Retinal pigment epithelial cell (primary cell): ENCODE measurements at regions not wholly inside any gene's neighbourhood (a gene's known extent, or its start where the extent isn't known, plus 50 kb on each side); places are given as distances from the start of the nearest gene placed in this dataset.
A peak's percentile ranks its signal among the peaks of the same experiment; 100 is the strongest.

Experiments used
- DNase-seq: peaks from one replicate; pipeline ENCODE4 v3.0.0-alpha.2; 2010; ENCODE audit warnings: low read depth
- H3K4me3 ChIP-seq: 2 replicates; pipeline ENCODE4 v1.5.1; 2011; ENCODE audit warnings: mild to moderate bottlenecking, low read length, control low read depth, moderate library complexity
- TF ChIP-seq, protein P1 (sequence below): conservative IDR thresholded peaks from 2 replicates; pipeline ENCODE4 v1.5.1; 2011; ENCODE audit warnings: low read depth, low read length, control low read depth, inconsistent platforms

- no peak for DNase-seq
- TF ChIP-seq, protein P1, sequence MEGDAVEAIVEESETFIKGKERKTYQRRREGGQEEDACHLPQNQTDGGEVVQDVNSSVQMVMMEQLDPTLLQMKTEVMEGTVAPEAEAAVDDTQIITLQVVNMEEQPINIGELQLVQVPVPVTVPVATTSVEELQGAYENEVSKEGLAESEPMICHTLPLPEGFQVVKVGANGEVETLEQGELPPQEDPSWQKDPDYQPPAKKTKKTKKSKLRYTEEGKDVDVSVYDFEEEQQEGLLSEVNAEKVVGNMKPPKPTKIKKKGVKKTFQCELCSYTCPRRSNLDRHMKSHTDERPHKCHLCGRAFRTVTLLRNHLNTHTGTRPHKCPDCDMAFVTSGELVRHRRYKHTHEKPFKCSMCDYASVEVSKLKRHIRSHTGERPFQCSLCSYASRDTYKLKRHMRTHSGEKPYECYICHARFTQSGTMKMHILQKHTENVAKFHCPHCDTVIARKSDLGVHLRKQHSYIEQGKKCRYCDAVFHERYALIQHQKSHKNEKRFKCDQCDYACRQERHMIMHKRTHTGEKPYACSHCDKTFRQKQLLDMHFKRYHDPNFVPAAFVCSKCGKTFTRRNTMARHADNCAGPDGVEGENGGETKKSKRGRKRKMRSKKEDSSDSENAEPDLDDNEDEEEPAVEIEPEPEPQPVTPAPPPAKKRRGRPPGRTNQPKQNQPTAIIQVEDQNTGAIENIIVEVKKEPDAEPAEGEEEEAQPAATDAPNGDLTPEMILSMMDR = no peak
- no peak overlapping the region for H3K4me3 ChIP-seq
These were observed 306.3 kb upstream of the PCDH7 start for GRCh38 chr4:30413915-30414314.

- DNase-seq = no peak
These were observed 303.6 kb upstream of the PCDH7 start for GRCh38 chr4:30416547-30416946.

DNA sequence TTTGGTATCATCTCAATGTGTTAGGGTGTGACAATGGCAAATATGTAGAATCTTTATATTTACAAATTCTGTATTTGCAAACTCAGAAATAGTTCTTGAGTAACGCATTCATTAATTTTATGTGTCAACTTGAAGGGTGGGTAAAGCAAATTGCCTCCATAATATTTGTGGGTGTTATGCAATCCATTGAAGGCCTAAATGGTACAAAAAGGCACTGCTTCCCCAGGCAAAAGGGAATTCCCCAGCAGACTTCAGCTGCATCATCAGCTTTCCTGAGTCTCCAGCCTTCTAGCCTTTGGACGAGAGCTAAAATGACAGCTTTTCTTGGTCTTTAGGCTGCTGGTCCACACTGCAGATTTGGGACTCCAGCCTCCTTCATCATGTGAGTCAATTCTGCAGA is 292.2 kb upstream of the PCDH7 start:
- TF ChIP-seq, protein P1 = no peak
- H3K4me3 ChIP-seq = no peak overlapping the region
- DNase-seq = no peak

More at GRCh38 chr4:30416547-30416946, 303.6 kb upstream of the PCDH7 start:
- TF ChIP-seq, protein P1 = no peak
- H3K4me3 ChIP-seq = no peak overlapping the region

DNA sequence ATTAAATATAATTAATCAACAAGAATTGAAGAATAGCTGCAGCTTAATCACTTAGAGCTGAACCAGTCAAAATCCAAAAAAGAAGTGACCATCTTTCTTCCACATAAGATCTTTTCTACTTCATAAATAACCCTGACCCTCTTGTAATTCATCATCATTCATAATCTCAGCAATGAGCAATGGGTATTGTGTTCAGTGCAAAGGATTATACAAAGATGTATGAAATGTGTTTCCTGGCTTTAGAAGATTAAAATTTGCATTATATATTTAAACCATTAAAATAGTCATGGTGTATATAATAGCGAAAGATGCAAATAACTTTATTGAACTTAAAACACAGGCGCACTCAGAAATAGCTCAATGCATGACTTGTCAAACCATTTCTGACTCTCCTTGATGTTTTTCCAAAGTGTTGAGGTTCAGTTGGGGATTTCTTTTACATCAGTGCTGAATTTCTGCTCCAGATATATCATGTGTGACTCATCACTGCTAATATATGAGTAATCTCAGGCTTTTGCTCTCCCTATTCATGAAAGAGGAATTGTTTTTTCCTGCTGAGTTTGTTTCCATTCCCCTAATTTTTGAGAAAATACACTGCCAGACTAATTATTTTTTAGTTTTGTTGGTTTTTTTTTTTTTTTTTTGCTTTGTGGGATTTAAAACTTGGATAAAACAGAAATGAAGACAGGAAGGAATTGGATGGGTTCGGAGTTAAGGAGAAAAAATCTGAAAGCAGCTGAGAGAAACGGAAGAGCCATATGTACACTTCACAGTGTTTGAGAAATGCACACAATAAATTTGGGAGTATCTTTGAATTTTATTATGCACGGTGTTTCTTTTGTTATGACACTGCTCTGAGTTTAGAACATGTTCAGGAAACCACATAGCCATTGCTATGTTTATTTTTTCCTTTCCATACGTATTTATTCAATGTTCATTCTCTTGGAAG is 290.1 kb upstream of the PCDH7 start:
- no peak overlapping the region for H3K4me3 ChIP-seq
- DNase-seq = peak; percentile 62
- TF ChIP-seq, protein P1 = no peak

- DNase-seq = no peak
- TF ChIP-seq, protein P1 = no peak
- no peak overlapping the region for H3K4me3 ChIP-seq
These were observed 285.5 kb upstream of the PCDH7 start for GRCh38 chr4:30434656-30435055.

DNA sequence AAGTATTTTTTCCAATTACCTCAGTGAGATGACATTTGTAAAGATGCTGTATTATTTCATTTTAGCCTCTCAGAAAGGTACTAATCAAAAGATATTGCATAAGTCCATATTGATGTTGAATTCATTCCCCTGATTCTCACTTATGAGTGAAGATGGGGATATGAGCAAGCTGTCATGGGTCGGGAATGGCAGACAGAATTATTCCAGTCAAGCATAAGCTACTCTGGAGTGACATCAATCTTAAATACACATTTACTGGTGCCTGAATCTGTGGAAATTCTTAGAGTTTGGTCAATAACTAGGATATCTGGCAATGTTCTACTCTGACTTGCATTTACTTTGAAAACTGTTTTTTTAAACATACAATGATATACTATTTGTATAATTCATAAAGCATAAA is 283.8 kb upstream of the PCDH7 start:
- TF ChIP-seq, protein P1 = no peak
- DNase-seq = no peak
- no peak overlapping the region for H3K4me3 ChIP-seq

DNA sequence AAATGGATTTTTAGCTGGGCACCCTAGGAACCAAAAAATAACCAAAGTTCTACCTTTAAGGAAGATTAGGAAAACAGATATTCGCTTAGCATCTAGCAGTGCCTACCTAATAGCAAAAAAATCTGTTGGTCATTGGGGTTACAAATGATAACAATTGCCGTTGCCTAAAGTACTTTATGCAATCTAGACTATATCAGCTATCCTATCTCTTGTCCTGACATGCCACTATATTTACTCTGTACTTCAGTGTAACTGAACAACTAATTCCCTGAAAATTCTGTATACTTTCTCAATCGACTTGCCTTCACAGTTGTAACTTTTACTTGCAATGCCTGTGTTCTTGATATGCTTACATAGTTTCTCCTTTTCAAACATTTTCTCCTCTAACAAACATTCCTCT is 282.9 kb upstream of the PCDH7 start:
- TF ChIP-seq, protein P1 = no peak
- no peak for DNase-seq
- H3K4me3 ChIP-seq = no peak overlapping the region
